WTC11 (cell line): ENCODE measurements at regions not wholly inside any gene's neighbourhood (a gene's known extent, or its start where the extent isn't known, plus 50 kb on each side); places are given as distances from the start of the nearest gene placed in this dataset.

ENCODE experiments used
- ATAC-seq: fragments of 200-7000 bp; cut with Tn5 transposase; 2 replicates; pipeline ENCODE4 v1.10.0; 2021; ENCODE audit warnings: mild to moderate bottlenecking, moderate library complexity
- CTCF ChIA-PET: fragments of 300-600 bp; sonication (Branson Sonifier 250); formaldehyde crosslinking; loops from one replicate; lab custom pipeline; 2021; ENCODE audit warnings: antibody characterized with exemption; lab: Charles Lee
- POLR2A ChIA-PET: fragments of 350-600 bp; sonication (Branson Sonifier 250); formaldehyde crosslinking; loops from one replicate; lab custom pipeline; 2021; ENCODE audit warnings: antibody characterized with exemption; lab: Charles Lee
- DNase-seq: peaks from one replicate; pipeline ENCODE4 v3.0.0; 2021; ENCODE audit warnings: low spot score
- H3K27ac Mint-ChIP-seq: 2 replicates; pipeline ENCODE4 v1.8.0; 2021; ENCODE audit warnings: mixed read lengths
- H3K27me3 Mint-ChIP-seq: 2 replicates; pipeline ENCODE4 v1.8.0; 2021; ENCODE audit warnings: low read depth, mild to moderate bottlenecking, moderate library complexity, mixed read lengths
- H3K36me3 Mint-ChIP-seq: 2 replicates; pipeline ENCODE4 v1.8.0; 2021; ENCODE audit warnings: mixed read lengths
- H3K4me1 Mint-ChIP-seq: 2 replicates; pipeline ENCODE4 v1.8.0; 2022; ENCODE audit warnings: mixed read lengths
- H3K4me3 Mint-ChIP-seq: 2 replicates; pipeline ENCODE4 v1.8.0; 2021; ENCODE audit warnings: mild to moderate bottlenecking, moderate library complexity, mixed read lengths
- H3K9me3 Mint-ChIP-seq: 2 replicates; pipeline ENCODE4 v1.8.0; 2021; ENCODE audit warnings: mixed read lengths
- AR ChIP-seq: fragments of 250-450 bp; sonication (Bioruptor Pico); IDR thresholded peaks from 2 replicates; pipeline ENCODE4 v1.9.0; 2021; ENCODE audit warnings: mild to moderate bottlenecking
- CREM ChIP-seq: sonication (generic); formaldehyde crosslinking; IDR thresholded peaks from 2 replicates; pipeline ENCODE4 v1.8.1; 2022; ENCODE audit warnings: mild to moderate bottlenecking, missing genetic modification reagents, moderate library complexity
- CTCF ChIP-seq: fragments of 200-600 bp; IDR thresholded peaks from 2 replicates; pipeline ENCODE4 v1.8.0; 2022; ENCODE audit warnings: antibody characterized with exemption
- FOXJ3 ChIP-seq: sonication (generic); formaldehyde crosslinking; IDR thresholded peaks from 2 replicates; pipeline ENCODE4 v1.9.0; 2021; ENCODE audit warnings: missing genetic modification reagents, mild to moderate bottlenecking, borderline replicate concordance
- FOXP4 ChIP-seq: sonication (generic); formaldehyde crosslinking; IDR thresholded peaks from 2 replicates; pipeline ENCODE4 v1.8.0; 2022; ENCODE audit warnings: mild to moderate bottlenecking, missing genetic modification reagents
- HMGA2 ChIP-seq: fragments of 250-450 bp; sonication (Bioruptor Pico); IDR thresholded peaks from 2 replicates; pipeline ENCODE4 v1.4.0; 2021; ENCODE audit warnings: mild to moderate bottlenecking, moderate library complexity
- IRF2 ChIP-seq: sonication (generic); formaldehyde crosslinking; IDR thresholded peaks from 2 replicates; pipeline ENCODE4 v1.8.0; 2022; ENCODE audit warnings: low read depth, missing genetic modification reagents, borderline replicate concordance
- KAT7 ChIP-seq: sonication (generic); formaldehyde crosslinking; IDR thresholded peaks from 2 replicates; pipeline ENCODE4 v1.8.1; 2023; ENCODE audit warnings: missing genetic modification reagents, mild to moderate bottlenecking, borderline replicate concordance
- NFE2L1 ChIP-seq: sonication (generic); formaldehyde crosslinking; IDR thresholded peaks from 2 replicates; pipeline ENCODE4 v1.8.1; 2023; ENCODE audit warnings: missing genetic modification reagents
- NR1H2 ChIP-seq: sonication (generic); formaldehyde crosslinking; IDR thresholded peaks from 2 replicates; pipeline ENCODE4 v1.9.0; 2021; ENCODE audit warnings: mild to moderate bottlenecking, moderate library complexity, missing genetic modification reagents
- PRRX2 ChIP-seq: fragments of 250-450 bp; sonication (Bioruptor Pico); IDR thresholded peaks from 2 replicates; pipeline ENCODE4 v1.8.0; 2021; ENCODE audit warnings: mild to moderate bottlenecking
- SMAD3 ChIP-seq: sonication (generic); formaldehyde crosslinking; IDR thresholded peaks from 2 replicates; pipeline ENCODE4 v1.8.0; 2022; ENCODE audit warnings: missing genetic modification reagents, mild to moderate bottlenecking, borderline replicate concordance
- SMAD4 ChIP-seq: sonication (generic); formaldehyde crosslinking; IDR thresholded peaks from 2 replicates; pipeline ENCODE4 v1.8.0; 2022; ENCODE audit warnings: mild to moderate bottlenecking, missing genetic modification reagents
- STAT6 ChIP-seq: sonication (generic); formaldehyde crosslinking; conservative IDR thresholded peaks from 2 replicates; pipeline ENCODE4 v1.8.1; 2023; ENCODE audit warnings: mild to moderate bottlenecking, low read depth, missing genetic modification reagents, moderate library complexity
- TCF7 ChIP-seq: sonication (generic); formaldehyde crosslinking; IDR thresholded peaks from 2 replicates; pipeline ENCODE4 v1.8.0; 2022; ENCODE audit warnings: mild to moderate bottlenecking, low read depth, missing genetic modification reagents, moderate library complexity
- ZBTB21 ChIP-seq: sonication (generic); formaldehyde crosslinking; IDR thresholded peaks from 2 replicates; pipeline ENCODE4 v1.8.1; 2023; ENCODE audit warnings: mild to moderate bottlenecking, missing genetic modification reagents, borderline replicate concordance
- ZMAT4 ChIP-seq: fragments of 250-450 bp; sonication (Bioruptor Pico); IDR thresholded peaks from 2 replicates; pipeline ENCODE4 v1.9.0; 2021; ENCODE audit warnings: mild to moderate bottlenecking
- ZNF121 ChIP-seq: sonication (generic); formaldehyde crosslinking; IDR thresholded peaks from 2 replicates; pipeline ENCODE4 v1.8.0; 2023; ENCODE audit warnings: missing genetic modification reagents
- ZNF317 ChIP-seq: sonication (generic); formaldehyde crosslinking; IDR thresholded peaks from 2 replicates; pipeline ENCODE4 v1.8.1; 2023; ENCODE audit warnings: low read depth, mild to moderate bottlenecking, moderate library complexity, missing genetic modification reagents, borderline replicate concordance
- ZNF396 ChIP-seq: fragments of 250-450 bp; sonication (Bioruptor Pico); IDR thresholded peaks from 2 replicates; pipeline ENCODE4 v1.8.0; 2021; ENCODE audit warnings: mild to moderate bottlenecking, moderate library complexity, borderline replicate concordance

GRCh38 chr4:35151816-35152572 is 1092.3 kb downstream of the ARAP2 start:
- Mint-ChIP-seq H3K4me1 (no peaks in the 10 kb centered on the region), H3K27ac (no peak overlapping the region), H3K36me3 (no peaks in the 10 kb centered on the region), H3K4me3 (no peak overlapping the region), H3K9me3 (no peaks in the 10 kb centered on the region), H3K27me3 (no peaks in the 10 kb centered on the region)
- ATAC-seq (peak; percentile 91), DNase-seq (peak; percentile 76)
- ChIA-PET CTCF (no interaction called here), POLR2A (no interaction called here)
- TF ChIP-seq HMGA2 (CRISPR knock-in tag) (peak; percentile 94), CTCF (peak; percentile 69), CREM (no peak)

GRCh38 chr4:35163168-35163567 is 1081.1 kb downstream of the ARAP2 start:
- Mint-ChIP-seq H3K27me3 (no peaks in the 10 kb centered on the region), H3K4me1 (peaks cover 11% of the 10 kb centered on the region), H3K9me3 (no peaks in the 10 kb centered on the region), H3K4me3 (no peak overlapping the region), H3K36me3 (no peaks in the 10 kb centered on the region)
- ChIA-PET POLR2A (interaction anchor here (0.5 kb wide), 1 partner anchor 328 kb away, joined by 3 read pairs; no protein-coding TSS in a partner anchor), CTCF (no interaction called here)
- peak; percentile 60 for ATAC-seq
- DNase-seq = no peak
- no peak for TF ChIP-seq SMAD4 (CRISPR knock-in tag)
- no peak for TF ChIP-seq FOXP4 (CRISPR knock-in tag)
- no peak for TF ChIP-seq SMAD3 (CRISPR knock-in tag)
- no peak for TF ChIP-seq NFE2L1 (CRISPR knock-in tag)
- TF ChIP-seq PRRX2 (CRISPR knock-in tag) = no peak
- no peak for TF ChIP-seq TCF7 (CRISPR knock-in tag)
- TF ChIP-seq ZBTB21 (CRISPR knock-in tag) = no peak
- no peak for TF ChIP-seq ZNF121
- TF ChIP-seq ZNF396 = no peak
- no peak for TF ChIP-seq KAT7 (CRISPR knock-in tag)
- TF ChIP-seq NR1H2 (CRISPR knock-in tag) = no peak
- TF ChIP-seq FOXJ3 (CRISPR knock-in tag) = no peak
- no peak for TF ChIP-seq AR (CRISPR knock-in tag)
- TF ChIP-seq, all 79 proteins: peak for 0
- no peak overlapping the region for H3K27ac Mint-ChIP-seq

GRCh38 chr4:35164063-35164462 is 1080.3 kb downstream of the ARAP2 start:
- POLR2A ChIA-PET = no interaction called here
- Mint-ChIP-seq H3K4me1 (peaks cover 11% of the 10 kb centered on the region), H3K36me3 (no peaks in the 10 kb centered on the region), H3K27ac (no peak overlapping the region), H3K9me3 (no peaks in the 10 kb centered on the region), H3K4me3 (no peak overlapping the region), H3K27me3 (no peaks in the 10 kb centered on the region)
- CTCF ChIA-PET = no interaction called here
- DNase-seq (no peak), ATAC-seq (no peak)
- no peak for TF ChIP-seq IRF2
- no peak for TF ChIP-seq SMAD3 (CRISPR knock-in tag)
- TF ChIP-seq STAT6 (CRISPR knock-in tag) = no peak
- TF ChIP-seq ZMAT4 (CRISPR knock-in tag) = no peak
- no peak for TF ChIP-seq ZNF317 (CRISPR knock-in tag)
